Activated T-helper 2 cell treated with anti-CD3 and anti-CD28 coated beads, Interferon-gamma antibody, Interleukin-2, Interleukin-4, amounts not matched to agents 10 μg/mL and 5 μg/mL and 100 μg/mL, durations not matched to agents 14 hours and 24 hours and 36 hours (primary cell): ENCODE measurements at regions not wholly inside any gene's neighbourhood (a gene's known extent, or its start where the extent isn't known, plus 50 kb on each side); places are given as distances from the start of the nearest gene placed in this dataset.
"Not testable (repeated sequence)": the region's sequence is repeated elsewhere in the genome, so short reads cannot be mapped to it uniquely, and the experiment has no call there.

Experiments used
- DNase-seq: peaks from one replicate; pipeline ENCODE4 v3.0.0; 2021; ENCODE audit warnings: low spot score
- H3K27ac Mint-ChIP-seq: one replicate; pipeline ENCODE4 v1.8.0; 2021; ENCODE audit warnings: mixed read lengths
- H3K27me3 Mint-ChIP-seq: one replicate; pipeline ENCODE4 v1.8.0; 2021; ENCODE audit warnings: low read depth, mixed read lengths
- H3K36me3 Mint-ChIP-seq: one replicate; pipeline ENCODE4 v1.8.0; 2021; ENCODE audit warnings: low read depth, mixed read lengths
- H3K4me1 Mint-ChIP-seq: one replicate; pipeline ENCODE4 v1.8.0; 2021; ENCODE audit warnings: low read depth, mixed read lengths
- H3K4me3 Mint-ChIP-seq: one replicate; pipeline ENCODE4 v1.8.0; 2021; ENCODE audit warnings: low read depth, mild to moderate bottlenecking, moderate library complexity, mixed read lengths
- H3K9me3 Mint-ChIP-seq: one replicate; pipeline ENCODE4 v1.8.0; 2021; ENCODE audit warnings: mixed read lengths
- intact Hi-C: fragments of 100-400 bp; cut with micrococcal nuclease; formaldehyde crosslinking; loops from one replicate; pipeline ENCODE4 v1.15.1; 2023

DNA sequence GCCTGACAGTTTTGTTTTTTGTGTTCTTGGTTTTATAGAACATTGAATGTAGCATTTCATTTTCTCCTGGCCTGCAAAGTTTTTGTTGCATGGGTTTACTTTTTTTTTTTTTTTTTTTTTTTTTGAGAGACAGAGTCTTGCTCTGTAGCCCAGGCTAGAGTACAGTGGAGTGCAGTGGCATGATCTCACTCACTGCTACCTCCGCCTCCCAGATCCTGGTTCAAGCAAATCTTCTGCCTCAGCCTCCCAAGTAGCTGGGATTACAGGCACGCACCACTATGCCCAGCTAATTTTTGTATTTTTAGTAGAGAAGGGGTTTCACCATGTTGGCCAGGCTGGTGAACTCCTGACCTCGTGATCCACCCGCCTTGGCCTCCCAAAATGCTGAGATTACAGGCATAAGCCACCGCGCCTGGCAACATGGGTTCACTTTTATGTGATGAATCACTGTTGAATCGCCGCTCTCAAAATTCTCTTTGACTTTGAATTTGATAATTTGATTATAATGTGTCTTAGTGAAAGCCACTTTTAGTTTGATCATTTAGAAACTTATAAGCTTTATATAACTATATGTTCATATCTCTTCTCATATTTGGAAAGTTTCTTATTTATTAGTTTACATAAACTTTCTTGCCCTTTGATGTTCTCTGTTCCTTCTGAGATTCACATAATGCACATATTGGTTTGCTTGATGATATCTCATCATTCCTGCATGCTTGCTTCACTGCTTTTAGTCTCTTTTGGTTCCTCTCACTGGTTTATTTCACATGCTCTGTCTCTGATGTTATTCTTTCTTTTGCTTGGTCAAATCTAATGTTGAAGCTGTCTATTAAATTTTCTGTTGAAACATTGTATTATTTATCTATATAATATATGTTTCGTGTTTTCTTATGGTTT, 589.0 kb upstream of the CNTN5 start:
- intact Hi-C loops, result no loop called here
- DNase-seq, result no peak
- Mint-ChIP-seq H3K36me3 (no peaks in the 10 kb centered on the region), H3K9me3 (peaks cover 53% of the 10 kb centered on the region), H3K4me3 (no peak overlapping the region), H3K4me1 (no peaks in the 10 kb centered on the region), H3K27ac (no peak overlapping the region), H3K27me3 (no peaks in the 10 kb centered on the region)

DNA sequence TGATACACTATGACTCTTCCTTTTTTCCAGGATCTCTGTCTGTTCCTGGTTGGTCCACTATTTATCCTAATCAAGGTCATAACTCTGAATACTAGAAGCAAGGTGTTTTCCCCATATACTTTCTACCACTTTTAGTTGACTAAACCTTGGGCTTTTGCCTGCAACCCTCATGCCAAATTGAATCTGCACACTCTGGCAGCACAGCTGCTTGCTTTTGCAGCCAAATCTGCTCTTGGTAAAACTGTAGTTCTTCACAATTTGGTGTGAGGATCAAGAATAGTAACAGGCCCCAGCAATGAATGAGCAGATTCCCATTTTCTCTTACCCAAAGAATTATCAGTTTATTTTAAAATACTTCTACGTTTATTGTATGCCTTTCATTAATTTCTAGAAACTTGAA, 586.5 kb upstream of the CNTN5 start:
- intact Hi-C loops, result no loop called here
- no peak for DNase-seq
- no peaks in the 10 kb centered on the region for H3K4me1 Mint-ChIP-seq
- no peak overlapping the region for H3K4me3 Mint-ChIP-seq
- H3K9me3 Mint-ChIP-seq, result peaks cover 46% of the 10 kb centered on the region
- no peak overlapping the region for H3K27ac Mint-ChIP-seq
- no peaks in the 10 kb centered on the region for H3K36me3 Mint-ChIP-seq
- no peaks in the 10 kb centered on the region for H3K27me3 Mint-ChIP-seq

DNA sequence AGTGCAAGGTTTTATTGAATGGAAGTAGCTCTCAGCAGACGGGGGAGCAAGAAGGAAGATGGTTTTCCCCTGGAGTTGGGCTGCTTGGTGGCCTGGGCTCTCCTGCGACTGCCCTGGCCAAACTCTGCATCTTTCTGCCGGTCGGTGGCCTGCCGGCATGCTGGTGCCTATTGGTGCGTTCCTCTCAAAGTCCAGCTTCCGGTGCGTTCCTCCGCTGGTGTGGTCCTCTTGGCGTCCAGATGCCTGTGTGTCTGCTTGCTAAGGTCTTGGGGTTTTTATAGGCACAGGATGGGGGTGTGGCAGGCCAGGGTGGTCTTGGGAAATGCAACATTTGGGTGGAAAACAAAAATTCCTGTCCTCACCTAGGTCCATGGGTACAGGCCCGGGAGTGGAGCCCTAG, 567.4 kb upstream of the CNTN5 start:
- peaks cover 20% of the 10 kb centered on the region for H3K9me3 Mint-ChIP-seq
- no peaks in the 10 kb centered on the region for H3K4me1 Mint-ChIP-seq
- no peaks in the 10 kb centered on the region for H3K36me3 Mint-ChIP-seq
- DNase-seq, result no peak
- H3K27me3 Mint-ChIP-seq, result no peaks in the 10 kb centered on the region
- no peak overlapping the region for H3K4me3 Mint-ChIP-seq
- H3K27ac Mint-ChIP-seq, result no peak overlapping the region
- intact Hi-C loops, result no loop called here

DNA sequence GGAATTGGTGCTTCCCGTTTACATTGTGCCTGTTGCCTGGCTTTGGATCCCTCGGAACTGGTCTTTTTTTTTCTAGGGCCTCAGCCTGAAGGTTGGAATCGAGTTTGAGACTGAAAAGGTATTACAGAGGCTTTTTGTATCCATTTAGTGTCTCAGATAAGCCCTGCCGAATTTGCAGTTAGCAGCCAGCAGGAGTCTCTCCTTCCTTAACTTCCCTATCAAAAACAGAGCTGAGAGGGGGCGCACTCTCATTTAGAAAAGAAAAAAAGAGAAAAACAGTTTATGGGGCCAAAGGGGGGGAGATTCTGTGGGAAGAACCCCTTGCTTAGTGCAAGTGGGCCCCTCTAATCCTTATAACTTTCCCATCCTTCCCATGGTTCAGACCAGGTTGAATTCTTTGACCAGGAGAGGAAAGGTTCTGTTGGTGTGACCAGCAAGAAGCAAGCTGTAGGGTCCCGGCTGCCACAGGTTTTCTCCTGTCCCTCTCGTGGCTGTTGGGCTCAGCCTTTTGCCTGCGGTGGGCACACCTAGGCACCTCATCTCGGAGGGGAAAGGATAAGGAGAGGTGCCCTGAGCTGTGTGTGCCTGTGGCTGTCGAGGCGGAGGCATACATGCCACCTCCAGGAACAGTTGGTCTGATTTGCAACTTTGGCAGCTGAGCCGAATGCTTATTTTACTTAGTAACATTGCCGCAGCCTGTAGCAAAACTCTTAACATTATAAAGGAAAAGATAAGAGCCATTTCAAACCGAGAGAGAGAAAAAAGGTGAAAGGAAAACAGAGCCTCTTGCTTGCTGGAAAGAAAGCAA, 565.0 kb upstream of the CNTN5 start:
- intact Hi-C loops, result no loop called here
- no peaks in the 10 kb centered on the region for H3K36me3 Mint-ChIP-seq
- H3K27me3 Mint-ChIP-seq, result no peaks in the 10 kb centered on the region
- H3K4me3 Mint-ChIP-seq, result no peak overlapping the region
- H3K9me3 Mint-ChIP-seq, result peaks cover 26% of the 10 kb centered on the region
- no peaks in the 10 kb centered on the region for H3K4me1 Mint-ChIP-seq
- no peak for DNase-seq
- H3K27ac Mint-ChIP-seq, result no peak overlapping the region

DNA sequence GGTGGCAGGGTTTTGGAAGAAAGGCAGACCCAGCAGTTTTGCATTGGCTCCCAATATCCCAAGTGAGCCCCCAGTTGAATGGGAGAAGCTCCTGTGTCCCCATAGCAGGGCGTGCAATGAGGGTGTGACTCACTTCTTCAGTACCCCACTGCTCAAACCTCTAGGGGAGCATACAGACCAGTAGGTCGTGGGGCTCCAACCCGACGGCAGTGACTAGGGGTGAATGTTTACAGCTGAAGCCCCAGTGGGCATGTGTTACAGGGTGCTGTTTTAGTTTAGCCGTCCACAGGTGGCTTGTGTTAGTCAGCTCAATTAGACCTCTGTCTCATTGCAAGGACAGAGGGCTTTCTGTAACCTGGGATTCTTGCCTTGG, 564.5 kb upstream of the CNTN5 start:
- H3K27me3 Mint-ChIP-seq, result no peaks in the 10 kb centered on the region
- no peak for DNase-seq
- no peaks in the 10 kb centered on the region for H3K4me1 Mint-ChIP-seq
- H3K4me3 Mint-ChIP-seq, result no peak overlapping the region
- no peak overlapping the region for H3K27ac Mint-ChIP-seq
- H3K9me3 Mint-ChIP-seq, result peaks cover 30% of the 10 kb centered on the region
- intact Hi-C loops, result no loop called here
- H3K36me3 Mint-ChIP-seq, result no peaks in the 10 kb centered on the region

DNA sequence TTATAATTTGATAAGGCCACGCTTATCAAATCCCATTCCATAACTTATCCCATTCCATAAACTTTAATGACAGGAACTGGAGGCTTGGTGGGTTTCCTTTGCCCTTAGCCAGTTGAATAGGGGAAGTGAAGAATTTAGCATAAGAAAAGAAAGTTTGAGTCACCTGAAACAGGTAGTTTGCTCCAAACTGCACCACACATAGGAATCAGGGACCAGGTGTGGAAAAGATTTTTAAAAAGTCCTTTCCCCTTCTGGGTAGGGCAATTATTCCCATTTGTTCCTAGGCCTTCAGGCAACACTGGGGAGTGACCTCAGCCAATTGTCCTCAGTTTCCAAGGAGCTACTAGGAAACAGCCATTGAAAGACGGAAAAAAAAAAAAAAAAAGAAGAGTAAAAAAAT, 525.7 kb upstream of the CNTN5 start:
- no peak for DNase-seq
- Mint-ChIP-seq H3K27me3 (no peaks in the 10 kb centered on the region), H3K36me3 (no peaks in the 10 kb centered on the region), H3K27ac (no peak overlapping the region), H3K4me3 (no peak overlapping the region), H3K9me3 (peaks cover 26% of the 10 kb centered on the region), H3K4me1 (no peaks in the 10 kb centered on the region)
- intact Hi-C loops, result no loop called here

DNA sequence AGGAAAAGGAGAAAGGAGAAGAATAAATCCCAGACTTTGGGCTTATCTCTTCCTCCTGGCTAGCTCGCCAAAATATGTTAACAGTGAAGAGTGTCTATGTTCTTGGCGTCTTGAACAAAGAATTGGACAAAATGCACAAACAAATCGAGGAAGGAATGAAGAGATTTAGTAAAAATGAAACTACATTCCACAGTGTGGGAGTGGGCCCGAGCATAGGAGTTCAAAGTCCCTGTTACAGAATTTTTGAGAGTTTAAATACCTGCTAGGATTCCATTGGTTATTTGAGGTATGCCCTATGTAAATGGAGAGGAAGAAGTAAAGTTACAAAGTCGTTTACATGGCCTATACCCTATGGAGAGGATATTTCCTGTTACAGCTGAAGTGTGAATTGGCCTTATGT, 525.1 kb upstream of the CNTN5 start:
- DNase-seq, result no peak
- no peak overlapping the region for H3K4me3 Mint-ChIP-seq
- peaks cover 24% of the 10 kb centered on the region for H3K9me3 Mint-ChIP-seq
- H3K36me3 Mint-ChIP-seq, result no peaks in the 10 kb centered on the region
- H3K4me1 Mint-ChIP-seq, result no peaks in the 10 kb centered on the region
- H3K27ac Mint-ChIP-seq, result no peak overlapping the region
- intact Hi-C loops, result no loop called here
- H3K27me3 Mint-ChIP-seq, result no peaks in the 10 kb centered on the region

DNA sequence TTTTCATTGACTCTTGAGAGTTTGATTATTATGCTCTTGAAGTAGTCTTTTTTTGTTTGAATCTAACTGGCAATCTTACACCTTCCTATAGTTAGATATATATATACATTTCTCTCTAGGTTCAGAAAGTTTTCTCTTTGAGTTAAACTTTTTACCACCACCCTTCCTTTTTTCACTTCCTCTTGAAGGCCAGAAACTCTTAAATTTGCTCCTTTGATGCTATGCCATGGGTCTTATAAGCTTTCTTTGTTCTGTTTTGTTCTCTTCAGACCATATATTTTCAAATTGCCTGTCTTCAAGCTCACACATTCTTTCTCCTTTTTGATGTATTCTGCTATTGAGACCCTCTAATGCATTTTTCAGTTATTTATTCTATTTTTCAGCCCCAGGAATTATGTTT, 513.5 kb upstream of the CNTN5 start:
- intact Hi-C loops, result no loop called here
- Mint-ChIP-seq H3K4me3 (no peak overlapping the region), H3K27me3 (no peaks in the 10 kb centered on the region), H3K4me1 (no peaks in the 10 kb centered on the region), H3K27ac (no peak overlapping the region), H3K9me3 (peaks cover 41% of the 10 kb centered on the region), H3K36me3 (no peaks in the 10 kb centered on the region)
- no peak for DNase-seq

DNA sequence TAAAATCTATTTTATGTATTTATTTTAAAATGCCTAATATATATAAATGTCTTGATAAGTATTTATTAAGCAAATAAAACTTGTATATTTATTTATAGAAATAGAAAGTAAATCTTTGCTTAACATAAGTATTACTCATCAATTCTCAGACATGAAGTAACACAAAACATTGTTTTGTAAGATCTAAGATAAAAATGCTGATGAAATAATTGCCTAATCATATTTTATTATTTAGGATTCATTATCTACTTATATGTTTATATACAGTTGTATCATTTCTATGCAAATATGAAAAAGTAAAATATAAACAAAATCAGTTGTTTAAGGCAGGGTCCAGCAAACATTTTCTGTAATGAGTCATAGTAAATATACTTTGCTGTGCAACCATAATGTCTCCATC, 507.8 kb upstream of the CNTN5 start:
- Mint-ChIP-seq H3K9me3 (peaks cover 40% of the 10 kb centered on the region), H3K4me3 (no peak overlapping the region), H3K27me3 (no peaks in the 10 kb centered on the region), H3K27ac (no peak overlapping the region), H3K36me3 (no peaks in the 10 kb centered on the region), H3K4me1 (no peaks in the 10 kb centered on the region)
- intact Hi-C loops, result no loop called here
- DNase-seq, result no peak

DNA sequence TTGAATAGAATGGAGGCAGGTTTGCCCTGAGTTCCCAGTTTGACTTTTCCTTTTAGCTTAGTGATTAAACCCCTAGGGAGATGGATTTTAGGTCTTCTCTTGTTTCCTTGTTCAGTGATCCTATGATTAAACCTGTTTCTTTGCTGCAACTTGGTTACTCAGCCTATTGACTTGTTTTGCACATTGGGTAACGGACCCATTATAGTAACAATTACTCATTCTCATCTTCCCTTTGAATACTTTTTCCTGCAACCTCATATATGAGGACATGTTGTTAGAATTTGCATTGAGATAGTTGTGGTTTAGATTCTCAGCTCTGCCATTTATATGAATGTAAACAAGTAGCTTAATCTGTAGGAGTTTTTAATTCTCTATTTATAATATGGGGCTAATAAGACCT, 489.2 kb upstream of the CNTN5 start:
- no peaks in the 10 kb centered on the region for H3K9me3 Mint-ChIP-seq
- no peaks in the 10 kb centered on the region for H3K4me1 Mint-ChIP-seq
- H3K27me3 Mint-ChIP-seq, result no peaks in the 10 kb centered on the region
- H3K27ac Mint-ChIP-seq, result no peak overlapping the region
- DNase-seq, result no peak
- no peaks in the 10 kb centered on the region for H3K36me3 Mint-ChIP-seq
- intact Hi-C loops, result no loop called here
- H3K4me3 Mint-ChIP-seq, result no peak overlapping the region

DNA sequence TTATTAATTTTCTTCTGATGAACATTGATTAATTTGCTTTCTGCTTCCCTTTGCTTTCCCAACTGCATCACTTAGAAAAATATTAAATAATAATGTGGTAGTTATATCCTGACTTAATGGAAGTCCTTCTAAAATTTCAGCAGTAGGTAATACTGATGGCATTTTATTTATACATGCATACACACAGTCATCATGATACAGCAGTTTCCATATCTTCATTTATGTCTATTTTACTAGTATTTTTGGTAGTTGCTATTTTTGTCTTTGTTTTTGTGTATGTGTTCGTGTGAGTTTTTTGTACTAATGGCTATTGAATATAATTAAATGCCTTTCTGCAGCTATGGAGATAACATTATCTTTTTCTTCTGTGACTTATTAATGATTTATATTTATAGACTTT, 484.7 kb upstream of the CNTN5 start:
- Mint-ChIP-seq H3K36me3 (no peaks in the 10 kb centered on the region), H3K27me3 (no peaks in the 10 kb centered on the region), H3K27ac (no peak overlapping the region), H3K4me3 (no peak overlapping the region), H3K9me3 (peaks cover 5% of the 10 kb centered on the region), H3K4me1 (no peaks in the 10 kb centered on the region)
- intact Hi-C loops, result no loop called here
- DNase-seq, result no peak

DNA sequence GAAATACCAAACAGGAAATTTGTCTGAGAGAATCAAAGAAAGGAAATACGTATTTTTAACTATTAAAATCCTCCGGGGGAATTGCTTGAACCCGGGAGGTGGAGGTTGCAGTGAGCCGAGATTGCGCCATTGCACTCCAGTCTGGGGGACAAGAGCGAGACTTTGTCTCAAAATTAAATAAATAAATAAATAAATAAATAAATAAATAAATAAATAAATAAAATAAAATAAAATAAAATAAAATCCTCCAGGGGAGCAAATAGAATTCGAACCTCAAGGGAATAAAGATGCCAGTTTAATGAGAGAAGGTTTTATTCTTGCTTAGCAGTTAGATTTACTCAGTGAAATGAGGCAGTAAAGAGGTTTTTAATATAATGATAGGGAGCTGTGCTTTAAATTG, 482.4 kb upstream of the CNTN5 start:
- H3K27ac Mint-ChIP-seq, intact Hi-C loops, H3K4me1 Mint-ChIP-seq, H3K36me3 Mint-ChIP-seq, DNase-seq, H3K4me3 Mint-ChIP-seq, H3K27me3 Mint-ChIP-seq: not testable (repeated sequence)
- H3K9me3 Mint-ChIP-seq, result peaks cover 19% of the 10 kb centered on the region

DNA sequence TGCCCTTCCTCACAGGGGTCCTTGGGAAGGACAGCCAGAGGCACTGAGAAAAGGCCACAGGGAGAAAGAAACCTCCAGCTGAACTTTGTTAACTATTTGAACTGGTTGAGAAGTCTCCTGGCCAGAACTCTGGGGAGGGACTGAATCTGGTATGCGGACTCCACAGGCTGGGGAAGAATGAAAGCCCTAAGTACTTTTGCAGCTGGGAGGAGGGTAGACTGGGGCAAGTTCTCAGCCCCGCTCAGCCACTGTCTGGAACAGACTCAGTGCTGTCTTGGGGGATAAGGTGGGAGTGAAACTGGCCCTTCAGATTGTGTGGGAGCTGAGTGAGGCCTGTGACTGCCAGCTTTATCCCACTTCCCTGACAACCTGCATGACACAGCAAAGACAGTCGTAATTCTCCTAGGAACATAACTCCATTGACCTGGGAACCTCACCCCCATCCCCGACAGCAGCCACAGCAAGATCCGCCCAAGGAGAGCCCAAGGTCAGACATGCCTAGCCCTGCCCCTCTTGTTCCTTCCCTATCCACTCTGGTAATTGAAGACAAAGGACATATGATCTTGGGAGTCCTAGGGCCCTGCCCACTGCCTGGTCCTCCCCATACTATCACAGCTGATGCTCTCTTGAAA, 475.1 kb upstream of the CNTN5 start:
- H3K36me3 Mint-ChIP-seq, result no peaks in the 10 kb centered on the region
- H3K27me3 Mint-ChIP-seq, result no peaks in the 10 kb centered on the region
- no peaks in the 10 kb centered on the region for H3K4me1 Mint-ChIP-seq
- intact Hi-C loops, result no loop called here
- H3K4me3 Mint-ChIP-seq, result no peak overlapping the region
- H3K9me3 Mint-ChIP-seq, result peaks cover 54% of the 10 kb centered on the region
- no peak for DNase-seq
- no peak overlapping the region for H3K27ac Mint-ChIP-seq
